ENCODE measurements at regions not wholly inside any gene's neighbourhood (a gene's known extent, or its start where the extent isn't known, plus 50 kb on each side); places are given as distances from the start of the nearest gene placed in this dataset.

DNA sequence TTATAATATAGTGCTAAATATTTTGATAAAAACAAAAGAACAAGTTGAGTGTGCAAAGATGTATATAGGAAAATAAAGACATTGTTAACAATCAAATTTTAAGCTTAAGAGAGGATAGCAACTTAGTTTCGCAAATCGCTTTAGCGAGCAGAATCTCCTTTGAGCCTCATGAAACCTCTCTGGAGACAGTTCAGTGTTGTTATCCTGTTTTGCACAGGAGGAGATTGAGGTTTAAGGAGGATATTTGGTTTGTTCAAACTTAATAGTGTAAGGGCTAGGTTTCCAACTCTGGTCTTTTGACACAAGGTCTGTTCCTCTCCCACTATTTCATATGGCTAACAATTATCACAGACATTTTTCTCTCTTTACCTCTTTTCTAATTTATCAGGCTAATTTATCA, 1848.5 kb upstream of the TENM3 start:
- DNase-seq (ENCODE audit: low spot score), result no peak

- DNase-seq (ENCODE audit: low spot score), result no peak
These were observed 1844.6 kb upstream of the TENM3 start for GRCh38 chr4:180398564-180398963.

GRCh38 chr4:180407275-180407885, 1835.8 kb upstream of the TENM3 start:
- no peak for DNase-seq (ENCODE audit: low spot score)

DNA sequence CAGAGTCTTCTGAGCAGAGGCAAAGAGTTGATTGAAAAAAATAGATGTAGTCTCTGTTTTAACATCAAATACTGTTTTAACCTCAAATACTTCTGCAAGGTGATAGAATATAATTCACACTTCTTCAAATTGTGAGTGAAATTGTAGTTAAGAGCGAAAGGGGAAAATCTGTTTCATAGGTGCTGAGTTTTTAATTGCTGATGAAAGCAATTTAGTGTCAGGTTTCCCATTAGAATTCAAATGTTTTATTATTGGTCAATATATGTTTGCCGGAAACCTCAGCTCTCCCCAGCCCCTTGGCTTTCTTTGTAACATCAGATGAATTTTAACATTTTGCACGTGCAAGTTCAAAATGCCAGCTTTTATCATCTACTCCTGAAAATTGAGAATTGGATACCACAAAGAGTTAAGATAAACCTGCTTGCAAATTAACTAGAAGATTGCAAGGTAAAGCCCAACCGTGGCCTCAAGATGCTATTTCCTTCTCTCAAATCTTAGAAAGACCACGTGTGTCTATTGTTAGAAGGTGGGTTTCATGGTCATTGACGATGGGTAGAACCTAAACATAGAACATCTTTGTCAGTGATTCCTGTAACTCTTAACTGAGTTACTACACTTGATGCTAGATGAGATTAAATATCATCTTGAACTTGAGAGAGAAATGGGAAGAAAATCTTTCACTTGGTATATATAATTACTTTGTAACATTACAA, 1824.2 kb upstream of the TENM3 start:
- DNase-seq (ENCODE audit: low spot score), result no peak

GRCh38 chr4:180422989-180423711, 1820.1 kb upstream of the TENM3 start:
- no peak for DNase-seq (ENCODE audit: low spot score)

GRCh38 chr4:180423712-180424057, 1819.5 kb upstream of the TENM3 start:
- no peak for DNase-seq (ENCODE audit: low spot score)

GRCh38 chr4:180426938-180427337, 1816.3 kb upstream of the TENM3 start:
- DNase-seq (ENCODE audit: low spot score), result no peak

- DNase-seq (ENCODE audit: low spot score), result no peak
These were observed 1812.9 kb upstream of the TENM3 start for GRCh38 chr4:180430283-180430682.

- DNase-seq (ENCODE audit: low spot score), result peak; percentile 7
These were observed 1808.9 kb upstream of the TENM3 start for GRCh38 chr4:180434131-180434895.

DNA sequence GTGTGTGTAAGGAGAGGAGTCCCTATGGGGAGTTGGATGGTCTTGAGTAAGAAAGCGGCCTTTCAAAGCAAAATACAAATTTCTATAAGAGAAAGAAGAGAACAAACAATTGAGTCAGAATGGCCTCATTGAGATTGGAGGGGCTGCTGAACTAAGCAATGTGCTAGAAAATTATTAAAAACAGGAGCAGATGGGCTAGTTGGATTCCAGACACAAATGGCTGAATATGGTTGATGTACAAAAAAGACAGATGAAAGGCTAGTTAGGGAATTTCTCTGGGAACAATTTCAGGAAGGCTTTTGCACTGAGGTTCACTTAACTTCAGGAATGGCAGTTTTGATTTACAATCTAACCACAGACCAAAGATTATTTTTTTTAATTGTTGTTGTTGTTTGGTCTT, 1806.8 kb upstream of the TENM3 start:
- DNase-seq (ENCODE audit: low spot score), result no peak

DNA sequence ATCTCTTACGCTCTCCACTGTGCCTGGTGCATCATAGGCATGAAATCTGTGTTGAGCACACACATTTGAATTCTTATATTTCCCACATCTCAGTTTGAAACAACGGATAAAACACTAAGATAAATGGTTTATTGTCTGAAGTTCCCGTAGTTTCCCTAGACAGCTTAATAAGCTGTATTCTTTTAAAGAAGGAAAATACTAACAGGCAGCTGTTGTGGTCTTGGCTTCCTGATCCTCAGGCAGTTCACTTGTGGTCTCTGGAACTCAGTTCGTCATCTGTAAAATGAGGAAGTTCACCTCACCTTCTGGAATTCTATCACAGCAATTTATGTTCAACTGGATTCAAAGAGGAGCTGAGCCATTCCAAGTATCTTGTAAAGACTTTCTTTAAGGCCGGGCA, 1805.6 kb upstream of the TENM3 start:
- no peak for DNase-seq (ENCODE audit: low spot score)

GRCh38 chr4:180448306-180448705, 1794.9 kb upstream of the TENM3 start:
- DNase-seq (ENCODE audit: low spot score), result no peak

DNA sequence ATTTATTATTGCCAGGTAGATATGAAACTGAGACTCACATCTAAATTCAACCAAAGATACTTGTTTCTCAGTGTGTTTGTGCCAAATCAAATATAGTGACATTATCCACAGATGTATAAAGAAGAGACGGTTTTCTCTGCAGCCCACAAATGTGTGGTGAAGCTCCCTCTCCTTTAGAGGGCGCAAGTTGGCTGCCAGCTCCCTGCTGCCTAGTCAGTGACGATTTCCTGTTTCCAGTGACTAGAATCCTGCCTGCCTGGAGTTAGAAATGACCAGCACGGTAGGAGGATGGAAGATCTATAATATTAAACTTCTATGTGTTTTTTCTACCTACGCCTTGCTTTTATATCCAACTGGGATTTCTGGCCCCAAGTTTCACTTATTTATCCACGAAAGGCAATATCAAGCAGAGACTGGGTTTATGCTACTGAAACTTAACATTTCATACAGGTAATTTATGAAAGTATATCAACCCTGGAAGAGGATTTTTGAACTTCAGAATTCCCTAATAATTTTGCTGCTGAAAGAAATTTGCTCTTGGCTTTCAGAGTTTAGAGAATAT, 1793.7 kb upstream of the TENM3 start:
- DNase-seq (ENCODE audit: low spot score), result peak; percentile 82

- DNase-seq (ENCODE audit: low spot score), result no peak
These were observed 1788.0 kb upstream of the TENM3 start for GRCh38 chr4:180455226-180455625.

GRCh38 chr4:180456928-180457327, 1786.3 kb upstream of the TENM3 start:
- DNase-seq (ENCODE audit: low spot score), result no peak

DNA sequence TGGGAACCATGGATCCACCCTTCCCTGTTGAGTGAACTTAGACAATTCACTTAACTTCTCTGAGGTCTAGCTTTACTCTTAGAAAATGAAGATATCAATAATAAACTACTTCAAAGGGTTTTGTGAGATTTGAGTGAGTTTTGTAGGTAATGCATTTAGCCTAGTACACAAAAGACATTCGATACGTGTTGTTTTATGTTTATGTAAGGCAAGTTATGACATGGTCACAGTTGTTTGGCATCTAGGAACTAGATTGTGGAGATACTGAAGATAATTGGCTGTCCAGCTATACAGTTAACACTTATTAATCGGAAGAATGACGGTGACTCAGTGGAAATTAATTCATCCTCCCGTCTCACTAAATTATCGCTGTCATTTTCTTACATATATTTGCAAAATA, 1781.1 kb upstream of the TENM3 start:
- DNase-seq (ENCODE audit: low spot score), result no peak

GRCh38 chr4:180465364-180465763, 1777.8 kb upstream of the TENM3 start:
- no peak for DNase-seq (ENCODE audit: low spot score)

- DNase-seq (ENCODE audit: low spot score), result no peak
These were observed 1760.2 kb upstream of the TENM3 start for GRCh38 chr4:180483036-180483435.

DNA sequence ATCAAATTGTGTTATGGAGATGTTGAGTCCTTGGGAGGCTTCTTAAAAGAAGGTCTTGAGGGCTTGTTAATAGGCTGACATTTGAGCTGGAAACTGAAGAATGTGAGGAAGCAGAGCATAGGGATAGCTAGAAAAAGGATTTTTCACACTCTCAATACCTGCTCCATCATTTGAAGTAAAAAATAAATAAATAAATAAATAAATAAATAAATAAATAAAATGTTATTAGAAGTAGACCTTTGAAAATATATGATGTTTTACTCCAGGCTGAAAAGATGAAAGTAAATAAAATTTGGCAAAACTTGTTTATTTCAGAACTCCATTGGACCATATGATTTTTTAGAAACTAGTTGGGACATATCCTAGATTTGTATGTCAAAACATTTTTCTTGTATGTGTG, 1757.8 kb upstream of the TENM3 start:
- no peak for DNase-seq (ENCODE audit: low spot score)

GRCh38 chr4:180486342-180486741, 1756.9 kb upstream of the TENM3 start:
- no peak for DNase-seq (ENCODE audit: low spot score)

- no peak for DNase-seq (ENCODE audit: low spot score)
These were observed 1753.4 kb upstream of the TENM3 start for GRCh38 chr4:180489787-180490186.

DNA sequence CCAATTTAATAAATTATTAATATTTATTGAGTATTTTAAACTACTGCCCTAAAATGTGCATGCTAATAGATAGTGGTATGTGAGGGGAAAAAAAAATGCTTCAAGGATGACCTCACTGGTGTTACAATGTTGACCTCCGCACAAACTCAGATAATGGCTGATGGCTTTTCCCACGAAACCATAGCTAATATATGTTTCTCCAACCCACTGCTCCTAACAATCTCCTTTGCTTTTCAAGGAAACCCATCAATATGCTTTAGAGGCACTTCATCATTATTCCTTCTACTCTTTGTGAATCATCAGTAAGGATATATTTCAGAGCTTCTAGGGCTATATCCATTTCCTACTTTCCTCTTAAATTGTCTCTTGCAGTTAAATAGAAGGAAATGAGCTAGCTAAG, 1752.0 kb upstream of the TENM3 start:
- no peak for DNase-seq (ENCODE audit: low spot score)
